ENCODE measurements at regions not wholly inside any gene's neighbourhood (a gene's known extent, or its start where the extent isn't known, plus 50 kb on each side); places are given as distances from the start of the nearest gene placed in this dataset.

DNA sequence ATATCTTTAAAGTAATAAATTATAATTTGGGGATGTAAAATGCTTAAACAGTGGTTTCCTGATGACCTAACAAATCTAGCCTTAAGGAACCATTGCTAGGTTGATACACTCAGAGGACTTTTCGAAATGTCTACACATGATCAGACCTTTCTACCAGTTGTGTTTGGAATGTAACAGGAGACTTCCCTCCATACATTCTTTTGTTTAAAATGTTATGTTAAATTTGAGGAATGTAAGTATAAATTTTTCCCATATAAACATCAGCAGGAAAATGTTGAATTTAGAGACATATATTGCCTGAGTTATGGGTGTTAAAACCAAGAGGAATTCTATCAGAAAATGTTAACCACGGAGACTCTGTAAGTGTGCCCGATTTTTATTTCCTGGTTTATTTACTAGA, 190.6 kb upstream of the SPRY1 start:
- no peak for DNase-seq (ENCODE audit: low read depth)
- TF ChIP-seq, protein P1, sequence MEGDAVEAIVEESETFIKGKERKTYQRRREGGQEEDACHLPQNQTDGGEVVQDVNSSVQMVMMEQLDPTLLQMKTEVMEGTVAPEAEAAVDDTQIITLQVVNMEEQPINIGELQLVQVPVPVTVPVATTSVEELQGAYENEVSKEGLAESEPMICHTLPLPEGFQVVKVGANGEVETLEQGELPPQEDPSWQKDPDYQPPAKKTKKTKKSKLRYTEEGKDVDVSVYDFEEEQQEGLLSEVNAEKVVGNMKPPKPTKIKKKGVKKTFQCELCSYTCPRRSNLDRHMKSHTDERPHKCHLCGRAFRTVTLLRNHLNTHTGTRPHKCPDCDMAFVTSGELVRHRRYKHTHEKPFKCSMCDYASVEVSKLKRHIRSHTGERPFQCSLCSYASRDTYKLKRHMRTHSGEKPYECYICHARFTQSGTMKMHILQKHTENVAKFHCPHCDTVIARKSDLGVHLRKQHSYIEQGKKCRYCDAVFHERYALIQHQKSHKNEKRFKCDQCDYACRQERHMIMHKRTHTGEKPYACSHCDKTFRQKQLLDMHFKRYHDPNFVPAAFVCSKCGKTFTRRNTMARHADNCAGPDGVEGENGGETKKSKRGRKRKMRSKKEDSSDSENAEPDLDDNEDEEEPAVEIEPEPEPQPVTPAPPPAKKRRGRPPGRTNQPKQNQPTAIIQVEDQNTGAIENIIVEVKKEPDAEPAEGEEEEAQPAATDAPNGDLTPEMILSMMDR (conservative IDR thresholded peaks at IDR 0.05; ENCODE audit: control insufficient read depth, insufficient read depth, low read depth, low read length) = no peak
- H3K4me3 ChIP-seq (ENCODE audit: control insufficient read depth, low read depth, low read length) = no peak overlapping the region

DNA sequence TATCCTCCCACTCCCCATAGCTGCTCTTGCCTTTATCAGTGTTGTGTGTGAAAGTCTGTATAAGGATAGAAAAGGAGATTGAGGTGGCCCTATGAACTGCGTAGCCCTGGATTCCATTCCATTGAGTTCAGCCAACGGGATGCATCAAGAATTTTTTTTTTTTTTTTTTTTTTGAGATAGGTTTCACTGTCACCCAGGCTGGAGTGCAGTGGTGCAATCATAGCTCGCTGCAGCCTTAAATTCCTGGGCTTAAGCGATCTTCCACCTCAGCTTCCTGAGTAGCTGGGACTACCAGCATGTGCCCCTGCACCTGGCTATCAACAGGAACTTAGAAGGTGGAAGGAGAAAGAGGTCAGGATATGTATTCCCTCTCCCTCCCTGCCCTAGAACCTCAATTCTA, 187.2 kb upstream of the SPRY1 start:
- TF ChIP-seq, protein P1 (conservative IDR thresholded peaks at IDR 0.05; ENCODE audit: control insufficient read depth, insufficient read depth, low read depth, low read length) = no peak
- no peak for DNase-seq (ENCODE audit: low read depth)
- no peak overlapping the region for H3K4me3 ChIP-seq (ENCODE audit: control insufficient read depth, low read depth, low read length)

DNA sequence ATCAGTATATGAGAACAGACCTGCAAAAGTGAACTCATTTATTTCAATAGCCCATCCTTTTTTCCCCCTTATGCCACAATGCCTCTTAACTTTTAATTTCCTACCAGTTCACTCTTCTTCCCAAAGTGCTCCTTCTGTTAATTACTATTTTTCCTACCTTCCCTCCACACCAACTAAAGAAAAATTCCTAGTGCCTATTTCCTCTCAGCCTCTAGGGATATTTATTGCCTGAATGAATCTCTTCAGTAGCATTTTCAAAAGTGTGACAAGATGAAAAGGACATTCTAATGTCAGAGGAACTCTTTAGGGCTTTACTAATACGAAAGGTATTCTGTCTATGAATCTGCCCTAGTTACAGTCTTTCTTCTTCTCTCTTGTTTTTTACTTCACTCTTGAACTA, 181.1 kb upstream of the SPRY1 start:
- DNase-seq (ENCODE audit: low read depth) = no peak
- TF ChIP-seq, protein P1 (conservative IDR thresholded peaks at IDR 0.05; ENCODE audit: control insufficient read depth, insufficient read depth, low read depth, low read length) = no peak
- H3K4me3 ChIP-seq (ENCODE audit: control insufficient read depth, low read depth, low read length) = no peak overlapping the region

DNA sequence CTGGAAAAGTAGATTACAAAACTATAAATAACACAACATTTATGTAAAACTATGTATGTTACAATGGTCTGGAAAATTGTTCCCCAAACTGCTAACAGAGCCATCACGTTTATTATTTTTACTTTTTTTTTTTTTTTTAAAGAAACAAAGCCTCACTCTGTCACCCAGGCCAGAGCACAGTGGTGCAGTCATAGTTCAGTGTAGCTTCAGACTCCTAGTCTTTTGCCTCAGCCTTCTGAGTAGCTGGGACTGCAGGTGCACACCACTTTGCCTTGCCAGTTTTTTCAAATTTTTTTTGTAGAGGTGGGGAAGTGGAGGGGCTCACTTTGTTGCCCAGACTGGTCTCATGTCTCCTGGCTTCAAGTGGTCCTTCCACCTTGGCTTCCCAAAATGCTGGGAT, 180.1 kb upstream of the SPRY1 start:
- DNase-seq (ENCODE audit: low read depth) = no peak
- TF ChIP-seq, protein P1 (conservative IDR thresholded peaks at IDR 0.05; ENCODE audit: control insufficient read depth, insufficient read depth, low read depth, low read length) = no peak
- no peak overlapping the region for H3K4me3 ChIP-seq (ENCODE audit: control insufficient read depth, low read depth, low read length)

DNA sequence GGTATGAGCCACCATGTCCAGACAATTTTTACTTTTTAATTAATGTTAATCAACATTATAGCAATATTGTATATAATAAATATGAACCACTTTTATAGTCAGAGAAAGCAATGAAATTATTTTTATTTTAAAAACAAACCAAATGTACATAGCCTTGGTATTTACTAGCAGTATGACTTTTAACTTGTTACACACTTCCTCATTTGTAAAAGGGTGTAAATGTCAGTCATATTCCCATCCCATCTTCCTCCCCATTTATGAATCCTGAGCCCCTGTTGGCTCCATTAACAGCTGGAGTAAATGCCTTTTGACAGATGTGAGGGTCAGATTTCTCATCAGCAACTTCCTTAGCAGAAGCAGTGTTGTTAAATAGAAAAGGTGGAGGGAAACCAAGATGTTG, 179.6 kb upstream of the SPRY1 start:
- no peak overlapping the region for H3K4me3 ChIP-seq (ENCODE audit: control insufficient read depth, low read depth, low read length)
- DNase-seq (ENCODE audit: low read depth) = no peak
- TF ChIP-seq, protein P1 (conservative IDR thresholded peaks at IDR 0.05; ENCODE audit: control insufficient read depth, insufficient read depth, low read depth, low read length) = no peak

DNA sequence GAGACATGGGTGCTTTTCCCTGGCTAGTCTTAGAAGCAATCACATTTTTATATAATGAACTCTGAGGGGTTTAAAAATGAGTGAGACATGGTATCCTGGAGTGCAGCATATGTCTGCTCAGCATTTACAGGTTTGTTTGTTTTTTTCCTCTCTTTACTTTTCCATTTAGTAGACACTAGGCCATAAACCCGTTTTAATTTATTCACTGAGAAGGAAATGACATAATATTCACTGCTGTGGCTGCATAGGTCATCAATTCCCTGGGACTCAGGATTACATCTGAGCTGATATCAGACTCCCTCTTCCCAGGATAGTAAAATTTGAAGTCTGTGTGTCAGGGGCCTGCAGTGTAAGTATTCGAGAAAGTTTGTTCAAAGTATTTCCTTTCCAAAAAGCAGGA, 178.9 kb upstream of the SPRY1 start:
- no peak overlapping the region for H3K4me3 ChIP-seq (ENCODE audit: control insufficient read depth, low read depth, low read length)
- no peak for DNase-seq (ENCODE audit: low read depth)
- TF ChIP-seq, protein P1 (conservative IDR thresholded peaks at IDR 0.05; ENCODE audit: control insufficient read depth, insufficient read depth, low read depth, low read length) = no peak

DNA sequence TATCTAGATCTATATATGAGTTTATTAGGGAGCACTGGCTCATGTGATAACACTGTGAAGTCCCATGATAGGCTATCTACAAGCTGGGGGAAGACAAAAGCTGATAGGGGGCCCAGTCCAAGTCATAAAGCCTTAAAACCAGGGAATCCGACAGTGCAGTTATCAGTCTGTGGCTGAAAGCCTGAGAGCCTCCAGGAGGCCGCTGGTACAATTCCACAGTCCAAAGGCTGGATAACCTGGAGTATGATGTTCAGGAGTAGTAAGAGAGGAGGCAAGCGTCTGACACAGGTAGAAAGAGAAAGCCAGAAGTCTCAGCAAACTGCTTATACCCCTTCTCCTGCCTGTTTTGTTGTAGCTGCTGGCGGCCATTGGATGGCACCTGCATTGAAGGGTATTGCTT, 177.6 kb upstream of the SPRY1 start:
- TF ChIP-seq, protein P1 (conservative IDR thresholded peaks at IDR 0.05; ENCODE audit: control insufficient read depth, insufficient read depth, low read depth, low read length) = no peak
- H3K4me3 ChIP-seq (ENCODE audit: control insufficient read depth, low read depth, low read length) = no peak overlapping the region
- no peak for DNase-seq (ENCODE audit: low read depth)
